ENCODE measurements at regions not wholly inside any gene's neighbourhood (a gene's known extent, or its start where the extent isn't known, plus 50 kb on each side); places are given as distances from the start of the nearest gene placed in this dataset.

- DNase-seq (ENCODE audit: low spot score) (no peak), ATAC-seq (no peak)
- TF ChIP-seq REST (IDR thresholded peaks at IDR 0.05; ENCODE audit: unreplicated experiment) (no peak), POLR2AphosphoS5 (IDR thresholded peaks at IDR 0.05; ENCODE audit: low read depth) (no peak), JUNB (IDR thresholded peaks at IDR 0.05; ENCODE audit: unreplicated experiment) (no peak), NANOG (IDR thresholded peaks at IDR 0.05; ENCODE audit: borderline replicate concordance) (no peak), CREB1 (CRISPR knock-in tag; IDR thresholded peaks at IDR 0.05; ENCODE audit: low read depth) (no peak), STAT1 (IDR thresholded peaks at IDR 0.05; ENCODE audit: unreplicated experiment) (no peak), EZH2phosphoT487 (IDR thresholded peaks at IDR 0.05; ENCODE audit: unreplicated experiment) (no peak)
- TF ChIP-seq, protein P1, sequence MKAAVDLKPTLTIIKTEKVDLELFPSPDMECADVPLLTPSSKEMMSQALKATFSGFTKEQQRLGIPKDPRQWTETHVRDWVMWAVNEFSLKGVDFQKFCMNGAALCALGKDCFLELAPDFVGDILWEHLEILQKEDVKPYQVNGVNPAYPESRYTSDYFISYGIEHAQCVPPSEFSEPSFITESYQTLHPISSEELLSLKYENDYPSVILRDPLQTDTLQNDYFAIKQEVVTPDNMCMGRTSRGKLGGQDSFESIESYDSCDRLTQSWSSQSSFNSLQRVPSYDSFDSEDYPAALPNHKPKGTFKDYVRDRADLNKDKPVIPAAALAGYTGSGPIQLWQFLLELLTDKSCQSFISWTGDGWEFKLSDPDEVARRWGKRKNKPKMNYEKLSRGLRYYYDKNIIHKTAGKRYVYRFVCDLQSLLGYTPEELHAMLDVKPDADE (IDR thresholded peaks at IDR 0.05): no peak
- H3K27ac Mint-ChIP-seq: no peak overlapping the region
- Histone ChIP-seq H3K27ac (ENCODE audit: low read depth) (no peak overlapping the region), H4K20me1 (replicated peaks; ENCODE audit: insufficient read depth) (no peaks in the 10 kb centered on the region), H2AFZ (no peak overlapping the region), H3K4me2 (no peak overlapping the region), H3K79me2 (replicated peaks; ENCODE audit: insufficient read depth) (no peaks in the 10 kb centered on the region), H3K27me3 (ENCODE audit: insufficient read depth) (no peaks in the 10 kb centered on the region), H3K36me3 (ENCODE audit: insufficient read depth) (no peaks in the 10 kb centered on the region), H3F3A (replicated peaks; ENCODE audit: low read depth) (no peaks in the 10 kb centered on the region), H3K4me1 (ENCODE audit: insufficient read depth) (peaks cover 6% of the 10 kb centered on the region; the same call in 1 of the 2 replicates), H3K9me2 (ENCODE audit: insufficient read depth) (no peaks in the 10 kb centered on the region), H3K4me3 (no peak overlapping the region)
- H3K9me3 Mint-ChIP-seq: peaks cover 3% of the 10 kb centered on the region; the same call in 1 of the 3 replicates
- no peak overlapping the region for H3K4me3 Mint-ChIP-seq
- H3K4me1 Mint-ChIP-seq: peaks cover 4% of the 10 kb centered on the region
- H3K36me3 Mint-ChIP-seq (ENCODE audit: low read depth): no peaks in the 10 kb centered on the region
- H3K27me3 Mint-ChIP-seq (ENCODE audit: insufficient read depth, low read depth, poor library complexity): peaks cover 2% of the 10 kb centered on the region
Measured at GRCh38 chr14:40213701-40214100, 781.5 kb upstream of the FBXO33 start.

GRCh38 chr14:40204441-40205175 is 772.4 kb upstream of the FBXO33 start:
- H3K36me3 Mint-ChIP-seq (ENCODE audit: low read depth): peaks cover 12% of the 10 kb centered on the region; the same call in 2 of the 3 replicates
- H3K27ac ChIP-seq (ENCODE audit: low read depth): no peak overlapping the region
- no peaks in the 10 kb centered on the region for H3K4me1 ChIP-seq (ENCODE audit: insufficient read depth)
- H3K9me3 Mint-ChIP-seq: peaks cover 20% of the 10 kb centered on the region
- H3K79me2 ChIP-seq (replicated peaks; ENCODE audit: insufficient read depth): no peaks in the 10 kb centered on the region
- no peaks in the 10 kb centered on the region for H3K27me3 ChIP-seq (ENCODE audit: insufficient read depth)
- no peak overlapping the region for H3K4me3 ChIP-seq
- peaks cover 4% of the 10 kb centered on the region; the same call in 2 of the 3 replicates for H3K4me1 Mint-ChIP-seq
- ATAC-seq: peak; percentile 71
- no peak overlapping the region for H3K27ac Mint-ChIP-seq
- H2AFZ ChIP-seq: no peak overlapping the region
- H3F3A ChIP-seq (replicated peaks; ENCODE audit: low read depth): no peaks in the 10 kb centered on the region
- peaks cover 2% of the 10 kb centered on the region for H3K27me3 Mint-ChIP-seq (ENCODE audit: insufficient read depth, low read depth, poor library complexity)
- no peak overlapping the region for H3K4me2 ChIP-seq
- H3K36me3 ChIP-seq (ENCODE audit: insufficient read depth): no peaks in the 10 kb centered on the region
- H4K20me1 ChIP-seq (replicated peaks; ENCODE audit: insufficient read depth): no peaks in the 10 kb centered on the region
- H3K9me2 ChIP-seq (ENCODE audit: insufficient read depth): no peaks in the 10 kb centered on the region
- H3K4me3 Mint-ChIP-seq: no peak overlapping the region
- peak; percentile 20 for DNase-seq (ENCODE audit: low spot score)
- TF ChIP-seq POLR2AphosphoS5 (IDR thresholded peaks at IDR 0.05; ENCODE audit: low read depth): no peak
- no peak for TF ChIP-seq EZH2 (IDR thresholded peaks at IDR 0.05; ENCODE audit: low read depth, unreplicated experiment)
- TF ChIP-seq ZNF331 (CRISPR knock-in tag; IDR thresholded peaks at IDR 0.05; ENCODE audit: low read depth): no peak
- no peak for TF ChIP-seq CTCF (conservative IDR thresholded peaks at IDR 0.05; ENCODE audit: low read depth in 2 of 2)
- TF ChIP-seq ZNF114 (CRISPR knock-in tag; IDR thresholded peaks at IDR 0.05): no peak
- no peak for TF ChIP-seq REST (IDR thresholded peaks at IDR 0.05; ENCODE audit: unreplicated experiment)
- no peak for TF ChIP-seq CREB1 (CRISPR knock-in tag; IDR thresholded peaks at IDR 0.05; ENCODE audit: low read depth)

Data from GM23338 (cell line).